ENCODE measurements at regions not wholly inside any gene's neighbourhood (a gene's known extent, or its start where the extent isn't known, plus 50 kb on each side); places are given as distances from the start of the nearest gene placed in this dataset.

DNA sequence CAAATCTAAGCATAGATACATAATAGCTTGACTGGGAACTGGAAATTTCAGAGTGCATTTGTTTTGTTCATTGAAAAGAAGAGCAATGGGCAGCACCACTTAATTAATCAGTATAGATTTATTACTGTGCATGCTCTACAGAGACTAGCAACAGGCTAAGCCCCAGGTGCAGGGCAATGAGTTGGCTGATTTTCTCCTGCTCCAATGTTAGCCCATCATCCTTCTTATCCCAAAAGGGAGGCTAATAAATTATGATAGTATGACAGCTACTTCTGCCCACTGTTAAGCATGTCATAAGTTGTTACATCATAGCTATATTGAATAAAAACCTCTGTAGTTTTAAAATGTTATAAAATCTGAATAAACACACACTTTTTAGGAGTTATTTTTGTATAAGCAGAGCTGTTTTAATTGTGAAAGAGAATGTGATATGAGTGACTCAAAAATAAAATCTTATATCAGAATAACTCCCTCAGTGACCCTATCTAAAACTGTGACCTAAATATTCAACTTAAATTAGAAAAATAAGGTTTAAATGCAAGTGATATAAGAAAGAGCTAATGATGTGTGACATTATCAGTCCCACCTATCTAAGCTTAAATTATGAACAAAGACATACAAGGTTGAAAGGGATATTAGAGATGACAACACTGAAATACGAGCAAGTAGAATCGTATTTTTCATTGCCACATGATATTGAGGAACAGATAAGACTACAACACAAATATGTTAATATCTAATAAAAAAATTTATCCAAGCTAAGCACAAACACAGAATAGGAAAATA is 967.3 kb upstream of the ADGRB3 start:
- TF ChIP-seq BHLHE40 (IDR thresholded peaks at IDR 0.05; ENCODE audit: borderline replicate concordance) (no peak), LEF1 (IDR thresholded peaks at IDR 0.05; ENCODE audit: borderline replicate concordance) (no peak), HDGF (IDR thresholded peaks at IDR 0.05; ENCODE audit: borderline replicate concordance) (no peak), FOXM1 (IDR thresholded peaks at IDR 0.05; ENCODE audit: borderline replicate concordance) (no peak), FOXK2 (IDR thresholded peaks at IDR 0.05) (no peak), ELF4 (IDR thresholded peaks at IDR 0.05) (no peak), ZNF384 (IDR thresholded peaks at IDR 0.05) (no peak), SP1 (IDR thresholded peaks at IDR 0.05) (no peak)
